HG03469 (cell line): ENCODE measurements at regions not wholly inside any gene's neighbourhood (a gene's known extent, or its start where the extent isn't known, plus 50 kb on each side); places are given as distances from the start of the nearest gene placed in this dataset.
A peak's percentile ranks its signal among the peaks of the same experiment; 100 is the strongest.
"Not testable (repeated sequence)": the region's sequence is repeated elsewhere in the genome, so short reads cannot be mapped to it uniquely, and the experiment has no call there.

ENCODE experiments used
- ATAC-seq: cut with Tn5 transposase; IDR thresholded peaks from one replicate; pipeline ENCODE4 v1.9.1; 2021; ENCODE audit warnings: mild to moderate bottlenecking, moderate library complexity, moderate number of reproducible peaks; ENCODE audit not compliant: unreplicated experiment

GRCh38 chr2:183522489-183523266 lies 398.4 kb downstream of the NUP35 start:
- ATAC-seq: no peak

GRCh38 chr2:183530333-183530901 lies 406.2 kb downstream of the NUP35 start:
- ATAC-seq: peak; percentile 72

DNA sequence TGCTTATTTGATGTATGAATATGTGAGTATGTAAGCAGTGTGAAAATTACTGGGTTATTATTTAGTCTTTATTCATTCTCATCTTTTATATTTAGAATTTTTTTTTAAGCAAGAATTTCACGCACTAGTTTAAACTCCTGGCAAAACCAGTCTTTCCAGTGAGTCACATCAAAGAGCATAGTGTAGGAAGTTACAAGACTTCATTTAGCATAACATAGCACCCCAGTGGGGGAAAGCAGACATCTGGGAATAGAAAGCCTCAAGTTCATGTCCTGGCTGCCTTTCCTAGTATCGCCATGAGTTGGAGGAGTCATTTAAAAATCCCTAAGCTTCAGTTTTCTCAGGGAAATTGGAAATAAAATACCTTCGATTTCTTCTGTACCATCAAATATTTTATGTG lies 408.3 kb downstream of the NUP35 start:
- ATAC-seq: no peak

DNA sequence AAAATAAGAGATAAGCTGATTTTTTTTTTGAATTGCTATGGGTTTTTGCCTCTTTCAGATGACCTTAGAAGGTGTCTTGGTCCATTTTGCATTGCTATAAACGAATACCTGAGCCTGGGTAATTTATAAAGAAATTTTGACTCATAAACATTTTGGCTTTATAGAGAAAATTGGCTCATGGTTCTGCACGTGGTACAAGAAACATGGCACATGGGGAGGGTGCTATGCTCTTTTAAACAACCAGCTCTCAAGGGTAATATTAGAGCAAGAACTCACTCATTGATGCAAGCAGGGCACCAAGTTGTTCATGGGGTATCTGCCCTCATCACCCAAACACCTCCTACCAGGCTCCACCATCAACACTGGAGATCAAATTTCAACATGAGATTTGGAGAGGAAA lies 408.8 kb downstream of the NUP35 start:
- ATAC-seq: no peak

DNA sequence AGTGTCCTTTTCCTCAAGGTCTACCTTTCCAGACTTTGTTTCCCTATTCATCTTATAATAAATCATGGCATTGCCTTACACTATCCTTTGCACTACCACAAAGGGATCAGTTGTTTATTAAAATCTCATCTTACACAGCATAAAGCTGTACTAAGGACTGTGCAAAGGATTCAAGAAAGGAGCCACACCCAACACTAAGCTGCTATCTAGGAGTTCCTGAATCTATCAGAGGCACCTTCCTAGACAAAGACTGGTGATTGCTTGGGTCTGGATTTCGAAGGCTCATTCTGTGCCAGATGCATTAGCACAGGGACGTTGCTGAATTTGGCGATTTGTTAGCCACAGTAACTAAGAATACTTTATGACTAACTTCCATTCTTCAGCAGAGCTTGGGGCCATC lies 412.0 kb downstream of the NUP35 start:
- no peak for ATAC-seq

DNA sequence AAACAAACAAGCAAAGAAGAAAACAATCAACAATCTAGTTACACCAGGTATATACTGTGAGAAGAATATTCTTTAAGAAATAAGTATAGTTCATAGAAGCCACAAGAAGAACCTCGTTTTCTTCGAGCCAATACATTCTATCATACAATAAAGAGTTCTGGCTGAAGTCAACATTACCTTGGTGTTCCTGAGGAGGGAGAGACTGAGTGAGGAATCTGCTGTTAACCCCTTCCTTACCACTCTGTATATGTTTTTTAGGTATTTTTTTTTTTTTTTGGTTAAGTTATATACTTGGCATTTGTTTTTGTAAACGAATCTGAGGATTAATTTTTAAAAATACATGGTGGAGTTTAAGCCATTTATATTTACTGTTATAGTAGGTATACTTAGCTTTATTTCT lies 412.5 kb downstream of the NUP35 start:
- no peak for ATAC-seq

DNA sequence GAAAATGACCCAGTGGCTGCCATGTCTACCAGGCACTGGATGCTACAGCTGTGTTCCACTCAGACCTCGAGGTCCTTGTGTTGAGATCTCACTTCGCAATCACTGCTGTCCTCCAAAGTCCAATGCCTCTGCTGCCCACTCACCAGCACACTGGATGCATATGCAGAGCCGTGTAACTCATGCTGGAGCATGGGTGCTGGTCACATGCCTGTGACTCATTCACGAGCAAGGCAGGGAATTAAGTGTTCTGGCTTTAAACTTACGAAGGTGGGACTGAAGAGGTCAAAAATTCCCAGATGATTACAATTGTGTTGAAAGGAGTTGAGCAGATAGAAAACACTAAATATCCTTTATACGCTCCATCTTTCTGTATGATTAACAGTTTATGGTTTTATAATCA lies 417.5 kb downstream of the NUP35 start:
- no peak for ATAC-seq

GRCh38 chr2:183542606-183543005 lies 418.4 kb downstream of the NUP35 start:
- ATAC-seq: no peak

GRCh38 chr2:183543222-183543621 lies 419.0 kb downstream of the NUP35 start:
- no peak for ATAC-seq

GRCh38 chr2:183543731-183544130 lies 419.5 kb downstream of the NUP35 start:
- peak; percentile 83 for ATAC-seq

DNA sequence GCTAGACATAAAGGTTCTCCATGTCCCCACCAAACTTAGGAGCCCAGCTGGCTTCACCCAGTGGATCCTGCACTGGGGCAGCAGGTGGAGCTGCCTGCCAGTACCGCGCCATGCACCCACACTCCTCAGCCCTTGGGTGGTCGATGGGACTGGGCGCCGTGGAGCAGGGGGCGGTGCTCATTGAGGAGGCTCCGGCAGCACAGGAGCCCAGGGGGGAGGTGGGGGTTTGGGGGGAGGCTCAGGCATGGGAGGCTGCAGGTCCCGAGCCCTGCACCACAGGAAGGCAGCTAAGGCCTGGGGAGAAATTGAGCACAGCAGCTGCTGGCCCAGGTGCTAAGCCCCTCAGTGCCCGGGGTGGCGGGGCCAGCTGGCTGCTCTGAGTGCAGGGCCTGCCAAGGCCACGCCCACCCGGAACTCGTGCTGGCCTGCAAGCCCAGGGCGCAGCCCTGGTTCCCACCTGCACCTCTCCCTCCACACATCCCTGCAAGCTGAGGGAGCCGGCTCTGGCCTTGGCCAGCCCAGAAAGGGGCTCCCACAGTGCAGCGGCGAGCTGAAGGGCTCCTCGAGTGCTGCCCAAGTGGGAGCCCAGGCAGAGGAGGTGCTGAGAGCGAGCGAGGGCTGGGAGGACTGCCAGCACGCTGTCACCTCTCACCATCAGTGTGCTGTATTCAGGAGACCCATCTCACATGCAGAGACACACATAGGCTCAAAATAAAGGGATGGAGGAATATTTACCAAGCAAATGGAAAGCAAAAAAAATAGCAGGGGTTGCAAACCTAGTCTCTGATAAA lies 422.5 kb downstream of the NUP35 start:
- ATAC-seq: not testable (repeated sequence)

- ATAC-seq: no peak
Observed at GRCh38 chr2:183552716-183553115, 428.5 kb downstream of the NUP35 start.

DNA sequence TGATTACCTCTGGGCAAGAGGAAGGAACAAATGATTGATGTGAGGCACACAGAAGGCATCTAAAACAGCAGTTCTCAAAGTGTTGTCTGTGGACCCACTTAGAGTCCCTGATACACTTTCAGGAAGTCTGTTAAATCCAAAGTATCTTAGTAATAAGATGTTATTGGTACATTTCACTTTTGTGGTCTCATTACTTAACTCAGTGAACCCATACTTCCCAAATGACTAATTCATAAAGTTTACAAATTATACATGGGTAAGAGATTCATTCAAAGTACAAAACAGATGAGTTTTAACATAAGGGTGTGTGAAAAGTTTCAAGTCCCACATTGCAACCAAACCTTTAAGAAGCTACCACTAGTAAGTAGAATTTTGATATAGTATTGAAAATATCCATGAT lies 440.5 kb downstream of the NUP35 start:
- no peak for ATAC-seq

- no peak for ATAC-seq
Observed at GRCh38 chr2:183575481-183575880, 451.2 kb downstream of the NUP35 start.

GRCh38 chr2:183579686-183580085 lies 455.4 kb downstream of the NUP35 start:
- no peak for ATAC-seq

DNA sequence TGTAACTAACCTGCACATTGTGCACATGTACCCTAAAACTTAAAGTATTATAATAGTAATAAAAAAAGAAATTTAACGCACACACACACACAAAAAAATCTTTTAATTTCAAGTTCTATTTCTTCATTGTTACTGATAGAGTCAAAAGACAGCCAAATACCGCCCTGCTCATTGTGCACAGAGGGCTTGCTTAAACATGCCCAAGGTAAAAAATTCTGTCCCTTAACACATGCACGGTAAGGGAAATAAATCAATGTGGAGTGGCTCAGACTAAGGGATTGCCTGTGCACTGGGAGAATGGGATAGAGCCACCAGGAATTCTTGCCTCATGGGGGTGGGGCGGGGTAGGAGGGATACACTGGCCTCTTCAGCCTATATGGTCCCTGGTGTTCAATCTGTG lies 468.0 kb downstream of the NUP35 start:
- ATAC-seq: no peak

- ATAC-seq: no peak
Observed at GRCh38 chr2:183594150-183594549, 469.9 kb downstream of the NUP35 start.

- ATAC-seq: no peak
Observed at GRCh38 chr2:183597841-183598240, 473.6 kb downstream of the NUP35 start.

DNA sequence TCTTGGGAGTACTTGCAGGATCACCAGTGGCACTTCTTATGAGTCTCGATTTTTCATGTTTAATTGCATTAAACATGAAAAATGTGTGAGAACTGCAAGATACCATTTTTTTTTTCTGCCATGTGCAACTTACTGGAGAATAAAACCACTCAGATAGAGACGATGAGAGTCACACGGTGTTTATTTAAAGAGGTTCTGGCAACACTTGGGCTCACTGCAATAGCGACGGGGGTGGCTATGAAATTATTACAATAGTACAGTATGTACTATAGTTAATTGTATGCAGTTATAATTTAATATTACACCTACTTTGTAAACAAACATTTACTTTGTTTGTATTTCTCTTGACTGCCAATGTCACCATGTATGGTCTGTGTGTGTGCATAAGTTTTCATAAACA lies 479.8 kb downstream of the NUP35 start:
- no peak for ATAC-seq

DNA sequence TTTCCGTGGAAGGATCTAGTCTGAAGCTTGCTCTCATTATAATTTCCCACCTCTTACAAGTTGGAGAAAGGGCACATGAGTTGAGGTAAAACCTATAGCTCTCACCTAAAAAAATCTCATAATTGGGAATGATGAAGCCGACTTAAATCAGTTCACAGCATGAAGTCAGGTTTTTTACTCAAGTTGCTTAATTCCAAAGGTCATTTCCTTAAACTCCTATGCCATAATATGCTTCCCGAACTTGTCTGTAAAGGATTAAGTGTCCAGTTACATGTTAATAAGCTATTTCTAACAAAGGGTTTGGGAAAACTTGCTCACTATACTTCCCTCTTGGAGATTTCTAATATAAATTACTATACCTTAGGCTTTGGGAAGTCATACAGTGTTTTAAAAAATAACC lies 481.2 kb downstream of the NUP35 start:
- ATAC-seq: no peak

DNA sequence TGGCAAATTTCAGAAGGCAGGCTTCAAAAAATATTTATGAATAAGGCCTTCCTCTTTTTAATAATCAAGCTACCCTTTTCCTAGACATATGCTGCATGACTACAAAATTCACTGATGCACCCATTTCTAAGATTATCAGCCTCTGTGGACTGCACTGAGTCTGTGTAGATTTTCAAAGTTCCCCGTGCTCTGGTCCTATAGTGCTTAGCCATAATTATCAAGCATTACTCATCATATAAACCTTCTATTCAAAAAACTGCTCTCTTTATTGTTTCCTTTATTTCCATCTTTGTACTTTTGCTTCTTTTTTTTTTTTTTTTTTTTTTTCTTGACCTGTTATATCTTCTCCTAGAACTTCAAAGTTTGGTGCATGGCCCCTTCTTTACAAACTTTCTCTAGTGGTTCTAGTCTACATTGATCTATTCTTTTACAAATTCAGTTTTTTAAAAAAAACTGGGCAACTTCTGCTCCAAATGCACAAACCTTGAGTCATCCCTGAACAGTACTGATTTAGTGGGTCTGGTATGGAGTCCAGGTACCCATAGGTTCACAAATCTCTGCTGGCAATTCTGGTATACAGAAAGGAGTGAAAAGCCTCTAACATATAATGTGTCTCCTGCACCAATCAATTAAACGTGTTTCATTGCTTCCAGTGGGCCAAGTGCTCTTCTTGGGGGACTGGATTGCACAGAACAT lies 481.9 kb downstream of the NUP35 start:
- no peak for ATAC-seq
